Prostate gland (tissue), 2 donors: ENCODE measurements at regions not wholly inside any gene's neighbourhood (a gene's known extent, or its start where the extent isn't known, plus 50 kb on each side); places are given as distances from the start of the nearest gene placed in this dataset.
A peak's percentile ranks its signal among the peaks of the same experiment; 100 is the strongest.

Source experiments
- DNase-seq: peaks from one replicate; pipeline ENCODE4 v3.0.0-alpha.2; 2019; ENCODE audit warnings: low spot score
- H3K27ac ChIP-seq, 2 donors: fragments of 200-600 bp; sonication (generic); 2 replicates each; pipeline ENCODE4 v1.5.1; 2017 to 2019
- H3K27me3 ChIP-seq: fragments of 200-600 bp; sonication (generic); replicated peaks from 2 replicates; pipeline ENCODE4 v1.5.1; 2019; ENCODE audit not compliant: insufficient read depth
- H3K36me3 ChIP-seq, 2 donors: fragments of 200-600 bp; sonication (generic); 1 replicate in 1 of 2; 2 replicates in 1 of 2; pipeline versions ENCODE4 v1.5.1 to v1.8.1; 2017 to 2019
- H3K4me1 ChIP-seq: fragments of 200-600 bp; sonication (generic); replicated peaks from 2 replicates; pipeline ENCODE4 v1.5.1; 2019
- H3K4me3 ChIP-seq, 2 donors: fragments of 200-600 bp; sonication (generic); 2 replicates each; pipeline ENCODE4 v1.5.1; 2017 to 2019
- H3K9me3 ChIP-seq: fragments of 200-600 bp; sonication (generic); 2 replicates; pipeline ENCODE4 v1.5.1; 2017
- POLR2A ChIP-seq: fragments of 450-650 bp; IDR thresholded peaks from one replicate; pipeline ENCODE4 v1.6.1; 2016; ENCODE audit warnings: antibody characterized with exemption, mild to moderate bottlenecking
- POLR2AphosphoS5 ChIP-seq: sonication (generic); formaldehyde crosslinking; IDR thresholded peaks from one replicate; pipeline ENCODE4 v1.6.1; 2017; ENCODE audit warnings: antibody characterized with exemption
- WGBS: methylation state at CpG from one replicate; pipeline ENCODE4 v1.1.5; 2018; 5-methylcytosine and 5-hydroxymethylcytosine counted together
- intact Hi-C: fragments of 100-400 bp; cut with DNase I; formaldehyde crosslinking; loops from one replicate; pipeline ENCODE4 v1.14.2; 2022
- TF ChIP-seq, protein P1 (sequence below), 4 experiments: fragments of 200-600 bp in 2 of 4; fragments of 450-650 bp in 2 of 4; sonication (generic) in 2 of 4; IDR thresholded peaks; 1 replicate in 3 of 4; 2 replicates in 1 of 4; pipeline ENCODE4 v1.5.1; 2016 to 2019; ENCODE audit warnings: antibody characterized with exemption in 4 of 4, mild to moderate bottlenecking in 2 of 4, moderate library complexity in 2 of 4

DNA sequence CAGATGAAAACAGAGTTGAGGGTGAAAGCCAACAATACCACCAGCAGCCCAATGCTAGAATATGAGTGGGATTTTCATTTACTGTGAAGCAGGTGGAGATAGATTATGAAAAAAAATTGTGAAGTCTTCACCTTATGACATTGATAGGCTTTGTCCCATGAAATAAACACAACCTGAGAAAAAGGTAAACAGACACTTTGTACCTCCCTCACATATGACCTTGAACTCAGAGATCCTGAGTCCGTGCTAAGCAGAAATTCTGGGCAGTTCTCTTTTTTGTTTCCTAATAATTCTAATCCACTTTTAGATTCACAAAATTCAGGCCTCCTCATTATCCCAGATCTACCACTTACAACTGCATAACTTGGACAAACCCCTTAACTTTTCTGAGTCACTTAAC, 127.3 kb upstream of the RORB start:
- H3K36me3 ChIP-seq: no peaks in the 10 kb centered on the region
- TF ChIP-seq POLR2AphosphoS5 (no peak), POLR2A (no peak)
- TF ChIP-seq, protein P1, sequence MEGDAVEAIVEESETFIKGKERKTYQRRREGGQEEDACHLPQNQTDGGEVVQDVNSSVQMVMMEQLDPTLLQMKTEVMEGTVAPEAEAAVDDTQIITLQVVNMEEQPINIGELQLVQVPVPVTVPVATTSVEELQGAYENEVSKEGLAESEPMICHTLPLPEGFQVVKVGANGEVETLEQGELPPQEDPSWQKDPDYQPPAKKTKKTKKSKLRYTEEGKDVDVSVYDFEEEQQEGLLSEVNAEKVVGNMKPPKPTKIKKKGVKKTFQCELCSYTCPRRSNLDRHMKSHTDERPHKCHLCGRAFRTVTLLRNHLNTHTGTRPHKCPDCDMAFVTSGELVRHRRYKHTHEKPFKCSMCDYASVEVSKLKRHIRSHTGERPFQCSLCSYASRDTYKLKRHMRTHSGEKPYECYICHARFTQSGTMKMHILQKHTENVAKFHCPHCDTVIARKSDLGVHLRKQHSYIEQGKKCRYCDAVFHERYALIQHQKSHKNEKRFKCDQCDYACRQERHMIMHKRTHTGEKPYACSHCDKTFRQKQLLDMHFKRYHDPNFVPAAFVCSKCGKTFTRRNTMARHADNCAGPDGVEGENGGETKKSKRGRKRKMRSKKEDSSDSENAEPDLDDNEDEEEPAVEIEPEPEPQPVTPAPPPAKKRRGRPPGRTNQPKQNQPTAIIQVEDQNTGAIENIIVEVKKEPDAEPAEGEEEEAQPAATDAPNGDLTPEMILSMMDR (IDR thresholded peaks at IDR 0.05): no peak
- H3K4me1 ChIP-seq: no peaks in the 10 kb centered on the region
- H3K9me3 ChIP-seq: no peaks in the 10 kb centered on the region
- DNase-seq: no peak
- WGBS: 91% methylated on average over 1 of the region's 1 CpG
- H3K27me3 ChIP-seq: no peaks in the 10 kb centered on the region
- no peak overlapping the region for H3K4me3 ChIP-seq
- H3K27ac ChIP-seq: no peak overlapping the region
- intact Hi-C loops: no loop called here

DNA sequence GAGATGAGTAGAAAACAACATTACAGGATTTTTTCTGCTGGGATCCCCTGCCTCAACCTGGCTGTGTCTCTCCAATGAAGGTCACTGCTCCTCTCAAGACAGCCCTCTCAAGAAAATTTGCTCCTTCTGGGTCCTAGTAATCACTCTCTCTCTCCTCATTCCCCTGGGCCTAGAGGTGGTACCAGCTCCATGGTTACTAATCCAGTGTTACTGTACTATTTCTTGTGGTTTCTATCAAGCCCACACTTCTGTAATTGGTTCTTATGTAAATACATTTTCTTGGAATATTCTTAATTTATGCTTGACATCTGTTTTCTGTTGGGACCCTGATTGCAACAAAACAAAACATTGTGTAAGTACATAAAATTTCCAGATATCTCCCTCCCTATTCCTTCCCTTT, 123.8 kb upstream of the RORB start:
- H3K36me3 ChIP-seq: no peaks in the 10 kb centered on the region
- H3K27ac ChIP-seq: no peak overlapping the region
- H3K4me3 ChIP-seq: no peak overlapping the region
- no peaks in the 10 kb centered on the region for H3K4me1 ChIP-seq
- intact Hi-C loops: no loop called here
- no peaks in the 10 kb centered on the region for H3K27me3 ChIP-seq
- H3K9me3 ChIP-seq: no peaks in the 10 kb centered on the region
- no peak for DNase-seq
- TF ChIP-seq, protein P1 (IDR thresholded peaks at IDR 0.05): no peak
- no peak for TF ChIP-seq POLR2A
- no peak for TF ChIP-seq POLR2AphosphoS5

DNA sequence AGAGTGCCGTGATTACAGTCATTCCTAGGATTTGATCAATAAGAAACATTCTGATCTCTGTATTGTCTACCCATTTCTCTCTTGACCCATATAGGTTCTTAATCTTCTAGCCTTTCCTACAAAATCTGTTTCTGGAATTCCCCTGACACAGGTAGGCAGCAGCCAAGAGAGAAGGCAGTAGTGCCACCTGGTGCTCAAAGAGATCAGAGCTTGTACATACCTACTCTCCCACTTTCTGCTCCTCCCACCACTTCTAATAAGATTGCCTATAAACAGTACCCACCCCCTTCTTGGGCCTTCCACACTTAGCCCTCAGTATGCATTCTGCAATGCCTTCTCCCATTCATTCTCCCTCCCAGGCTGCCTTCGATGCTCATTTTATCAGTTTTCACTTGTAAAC, 117.4 kb upstream of the RORB start:
- intact Hi-C loops: no loop called here
- Histone ChIP-seq H3K4me1 (no peaks in the 10 kb centered on the region), H3K36me3 (no peaks in the 10 kb centered on the region), H3K9me3 (no peaks in the 10 kb centered on the region), H3K27ac (no peak overlapping the region), H3K27me3 (no peaks in the 10 kb centered on the region), H3K4me3 (no peak overlapping the region)
- 43% methylated on average over 2 of the region's 2 CpGs for WGBS
- DNase-seq: peak; percentile 33
- TF ChIP-seq POLR2A: no peak
- TF ChIP-seq, protein P1 (IDR thresholded peaks at IDR 0.05): peak in 3 of 4 experiments; percentile 34 to 46 (median 36)

GRCh38 chr9:74391816-74392215, 105.3 kb upstream of the RORB start:
- Histone ChIP-seq H3K27ac (no peak overlapping the region), H3K4me1 (no peaks in the 10 kb centered on the region), H3K36me3 (no peaks in the 10 kb centered on the region), H3K4me3 (no peak overlapping the region), H3K27me3 (no peaks in the 10 kb centered on the region), H3K9me3 (no peaks in the 10 kb centered on the region)
- intact Hi-C loops: no loop called here
- 98% methylated on average over 2 of the region's 2 CpGs for WGBS
- no peak for TF ChIP-seq POLR2AphosphoS5
- TF ChIP-seq, protein P1 (IDR thresholded peaks at IDR 0.05): no peak
- TF ChIP-seq POLR2A: no peak
- no peak for DNase-seq

GRCh38 chr9:74403581-74403980, 93.6 kb upstream of the RORB start:
- H3K4me3 ChIP-seq: no peak overlapping the region
- H3K27ac ChIP-seq: no peak overlapping the region
- intact Hi-C loops: no loop called here
- no peaks in the 10 kb centered on the region for H3K4me1 ChIP-seq
- TF ChIP-seq POLR2A (no peak), POLR2AphosphoS5 (no peak)
- no peak for DNase-seq
- H3K36me3 ChIP-seq: no peaks in the 10 kb centered on the region
- H3K27me3 ChIP-seq: no peaks in the 10 kb centered on the region
- no peaks in the 10 kb centered on the region for H3K9me3 ChIP-seq

DNA sequence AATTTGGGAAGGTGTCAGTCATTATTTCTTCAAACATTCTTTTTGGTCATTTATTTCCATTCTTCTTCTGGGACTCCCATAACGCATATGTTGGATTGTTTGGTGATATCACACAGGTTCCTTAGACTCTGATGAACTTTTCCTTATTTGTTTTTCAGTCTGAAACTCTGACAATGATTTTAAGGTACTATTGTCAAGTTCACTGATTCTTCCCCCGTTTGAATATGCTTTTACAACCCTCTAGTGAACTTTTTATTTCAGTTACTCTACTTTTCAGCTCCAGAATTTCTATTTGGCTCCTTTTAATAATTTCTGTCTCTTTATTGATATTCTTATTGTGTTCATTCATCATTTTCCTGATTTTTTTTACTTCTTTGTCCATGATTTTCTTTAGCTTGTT, 92.5 kb upstream of the RORB start:
- Histone ChIP-seq H3K27ac (no peak overlapping the region), H3K4me1 (no peaks in the 10 kb centered on the region), H3K27me3 (no peaks in the 10 kb centered on the region), H3K36me3 (no peaks in the 10 kb centered on the region), H3K4me3 (no peak overlapping the region), H3K9me3 (no peaks in the 10 kb centered on the region)
- 87% methylated on average over 2 of the region's 2 CpGs for WGBS
- no peak for DNase-seq
- intact Hi-C loops: no loop called here
- TF ChIP-seq POLR2A: no peak
- TF ChIP-seq, protein P1 (IDR thresholded peaks at IDR 0.05): no peak
